ENCODE measurements at regions not wholly inside any gene's neighbourhood (a gene's known extent, or its start where the extent isn't known, plus 50 kb on each side); places are given as distances from the start of the nearest gene placed in this dataset.

DNA sequence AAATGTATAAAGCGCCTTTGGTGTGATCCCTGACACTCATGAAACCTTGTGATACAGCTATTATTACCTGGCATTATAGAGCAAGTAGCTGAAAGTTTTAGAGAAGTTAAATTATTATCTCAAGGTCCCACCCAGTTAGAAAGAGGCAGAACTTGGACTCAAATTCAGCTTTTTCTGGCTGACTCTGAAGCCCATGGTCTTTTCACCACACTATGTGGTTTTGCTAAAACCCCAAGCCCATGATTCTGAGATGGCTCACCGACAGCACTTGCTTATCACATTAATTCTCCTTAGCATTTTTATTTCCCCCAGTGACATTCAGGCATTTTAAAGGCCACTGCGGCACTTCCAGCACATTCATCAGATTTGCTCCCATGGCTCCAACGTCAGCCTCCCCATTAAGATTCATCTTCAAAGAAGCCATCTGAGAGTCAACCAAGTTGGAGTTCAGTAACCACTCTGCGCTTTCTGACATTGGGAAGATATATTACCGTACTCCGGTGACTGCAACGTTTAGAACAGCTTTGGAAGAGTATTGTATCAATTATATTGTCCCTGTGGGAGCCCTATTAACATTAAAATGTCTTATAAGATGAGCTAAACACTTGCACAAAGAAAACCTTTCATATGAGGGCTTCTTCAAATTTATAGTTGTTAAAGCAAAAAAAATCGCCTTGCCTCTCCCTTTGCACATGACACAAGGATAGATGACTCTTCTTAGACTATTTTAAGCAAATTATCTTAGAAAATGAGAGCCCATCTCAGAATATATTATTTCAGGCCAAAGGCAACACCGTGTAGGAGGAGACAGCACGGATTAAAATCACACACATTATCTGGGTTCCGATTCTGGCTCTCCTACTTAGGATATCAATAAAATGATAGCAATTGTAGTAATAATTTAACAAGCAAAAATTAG lies 638.1 kb downstream of the ACTL7B start:
- H3K9me2 ChIP-seq (replicated peaks; ENCODE audit: low read depth, low read length), result no peaks in the 10 kb centered on the region
- H2AFZ ChIP-seq (ENCODE audit: low read length), result no peak overlapping the region
- no peaks in the 10 kb centered on the region for H4K20me1 ChIP-seq (ENCODE audit: insufficient read depth, low read length, poor library complexity, severe bottlenecking)
- H3K9me3 ChIP-seq (ENCODE audit: insufficient read depth, low read depth, low read length), result no peaks in the 10 kb centered on the region
- no peaks in the 10 kb centered on the region for H3K4me1 ChIP-seq (ENCODE audit: insufficient read depth, low read length, poor library complexity, severe bottlenecking)
- H3K27me3 ChIP-seq (ENCODE audit: insufficient read depth, low read length, poor library complexity, severe bottlenecking), result no peaks in the 10 kb centered on the region
- H3K4me2 ChIP-seq (ENCODE audit: low read depth, low read length, poor library complexity, severe bottlenecking), result no peak overlapping the region
- no peaks in the 10 kb centered on the region for H3K36me3 ChIP-seq (ENCODE audit: insufficient read depth, low read length)
- H3F3A ChIP-seq (ENCODE audit: low read depth), result no peaks in the 10 kb centered on the region
- no peak for TF ChIP-seq EZH2phosphoT487 (IDR thresholded peaks at IDR 0.05; ENCODE audit: borderline replicate concordance)
- no peak overlapping the region for H3K4me3 ChIP-seq (ENCODE audit: low read length, poor library complexity, severe bottlenecking)
- H3K79me2 ChIP-seq (ENCODE audit: insufficient read depth, low read length), result no peaks in the 10 kb centered on the region
- no peak overlapping the region for H3K9ac ChIP-seq (ENCODE audit: low read depth, low read length, poor library complexity, severe bottlenecking)

DNA sequence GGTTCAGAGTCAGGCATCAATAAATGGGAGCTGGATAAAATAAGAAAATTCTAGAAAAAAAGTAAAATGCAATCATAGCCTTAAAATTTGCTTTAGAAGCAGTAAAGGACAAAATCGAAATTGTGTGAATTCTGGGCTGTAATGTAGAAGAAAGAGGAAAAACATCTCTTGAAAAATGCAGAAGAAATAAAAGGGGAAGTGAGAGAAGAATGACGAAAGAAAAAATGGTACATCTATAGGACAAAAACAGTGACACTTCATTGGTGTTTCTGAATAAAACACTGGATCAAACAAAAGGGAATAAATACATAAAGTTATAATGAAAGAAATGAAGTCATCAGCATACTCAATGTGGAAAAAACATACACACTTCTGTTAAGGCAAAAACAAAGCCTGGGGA lies 642.3 kb downstream of the ACTL7B start:
- Histone ChIP-seq H2AFZ (ENCODE audit: low read length) (no peak overlapping the region), H3K27me3 (ENCODE audit: insufficient read depth, low read length, poor library complexity, severe bottlenecking) (no peaks in the 10 kb centered on the region), H4K20me1 (ENCODE audit: insufficient read depth, low read length, poor library complexity, severe bottlenecking) (no peaks in the 10 kb centered on the region), H3K9me2 (replicated peaks; ENCODE audit: low read depth, low read length) (no peaks in the 10 kb centered on the region), H3F3A (ENCODE audit: low read depth) (no peaks in the 10 kb centered on the region), H3K4me3 (ENCODE audit: low read length, poor library complexity, severe bottlenecking) (no peak overlapping the region), H3K9ac (ENCODE audit: low read depth, low read length, poor library complexity, severe bottlenecking) (no peak overlapping the region), H3K9me3 (ENCODE audit: insufficient read depth, low read depth, low read length) (no peaks in the 10 kb centered on the region), H3K4me1 (ENCODE audit: insufficient read depth, low read length, poor library complexity, severe bottlenecking) (no peaks in the 10 kb centered on the region), H3K4me2 (ENCODE audit: low read depth, low read length, poor library complexity, severe bottlenecking) (no peak overlapping the region), H3K36me3 (ENCODE audit: insufficient read depth, low read length) (no peaks in the 10 kb centered on the region), H3K79me2 (ENCODE audit: insufficient read depth, low read length) (no peaks in the 10 kb centered on the region)
- TF ChIP-seq, protein P1, sequence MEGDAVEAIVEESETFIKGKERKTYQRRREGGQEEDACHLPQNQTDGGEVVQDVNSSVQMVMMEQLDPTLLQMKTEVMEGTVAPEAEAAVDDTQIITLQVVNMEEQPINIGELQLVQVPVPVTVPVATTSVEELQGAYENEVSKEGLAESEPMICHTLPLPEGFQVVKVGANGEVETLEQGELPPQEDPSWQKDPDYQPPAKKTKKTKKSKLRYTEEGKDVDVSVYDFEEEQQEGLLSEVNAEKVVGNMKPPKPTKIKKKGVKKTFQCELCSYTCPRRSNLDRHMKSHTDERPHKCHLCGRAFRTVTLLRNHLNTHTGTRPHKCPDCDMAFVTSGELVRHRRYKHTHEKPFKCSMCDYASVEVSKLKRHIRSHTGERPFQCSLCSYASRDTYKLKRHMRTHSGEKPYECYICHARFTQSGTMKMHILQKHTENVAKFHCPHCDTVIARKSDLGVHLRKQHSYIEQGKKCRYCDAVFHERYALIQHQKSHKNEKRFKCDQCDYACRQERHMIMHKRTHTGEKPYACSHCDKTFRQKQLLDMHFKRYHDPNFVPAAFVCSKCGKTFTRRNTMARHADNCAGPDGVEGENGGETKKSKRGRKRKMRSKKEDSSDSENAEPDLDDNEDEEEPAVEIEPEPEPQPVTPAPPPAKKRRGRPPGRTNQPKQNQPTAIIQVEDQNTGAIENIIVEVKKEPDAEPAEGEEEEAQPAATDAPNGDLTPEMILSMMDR (conservative IDR thresholded peaks at IDR 0.05; ENCODE audit: low read length), result no peak
- no peak for TF ChIP-seq EZH2phosphoT487 (IDR thresholded peaks at IDR 0.05; ENCODE audit: borderline replicate concordance)

DNA sequence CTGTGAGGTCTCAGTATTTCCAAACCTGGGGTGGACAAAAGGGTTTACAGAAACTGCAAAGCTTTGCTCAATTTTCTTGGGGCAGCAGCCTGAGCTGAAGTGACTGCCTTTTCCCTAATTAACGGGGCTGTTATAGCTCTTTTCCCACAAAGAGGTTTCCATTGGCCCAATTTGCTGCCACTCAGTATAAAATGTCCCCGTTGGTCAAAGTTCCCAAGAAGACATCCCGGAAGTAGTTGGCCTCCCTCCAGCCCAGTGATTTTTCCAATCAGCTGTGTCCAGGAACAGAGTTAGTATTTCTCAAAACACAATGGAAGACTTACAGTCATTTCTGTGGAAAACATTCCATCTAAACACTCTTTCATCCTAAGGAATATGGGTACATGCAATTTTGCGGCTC lies 643.6 kb downstream of the ACTL7B start:
- Histone ChIP-seq H3K36me3 (ENCODE audit: insufficient read depth, low read length) (no peaks in the 10 kb centered on the region), H3K9me3 (ENCODE audit: insufficient read depth, low read depth, low read length) (no peaks in the 10 kb centered on the region), H3K4me2 (ENCODE audit: low read depth, low read length, poor library complexity, severe bottlenecking) (no peak overlapping the region), H3K4me1 (ENCODE audit: insufficient read depth, low read length, poor library complexity, severe bottlenecking) (no peaks in the 10 kb centered on the region), H3F3A (ENCODE audit: low read depth) (no peaks in the 10 kb centered on the region), H2AFZ (ENCODE audit: low read length) (no peak overlapping the region), H3K4me3 (ENCODE audit: low read length, poor library complexity, severe bottlenecking) (no peak overlapping the region), H3K9ac (ENCODE audit: low read depth, low read length, poor library complexity, severe bottlenecking) (no peak overlapping the region), H4K20me1 (ENCODE audit: insufficient read depth, low read length, poor library complexity, severe bottlenecking) (no peaks in the 10 kb centered on the region), H3K27me3 (ENCODE audit: insufficient read depth, low read length, poor library complexity, severe bottlenecking) (no peaks in the 10 kb centered on the region), H3K79me2 (ENCODE audit: insufficient read depth, low read length) (no peaks in the 10 kb centered on the region), H3K9me2 (replicated peaks; ENCODE audit: low read depth, low read length) (no peaks in the 10 kb centered on the region)
- TF ChIP-seq, protein P1 (conservative IDR thresholded peaks at IDR 0.05; ENCODE audit: low read length), result no peak
- TF ChIP-seq EZH2phosphoT487 (IDR thresholded peaks at IDR 0.05; ENCODE audit: borderline replicate concordance), result no peak

All from Loucy (cell line).